ENCODE measurements at regions not wholly inside any gene's neighbourhood (a gene's known extent, or its start where the extent isn't known, plus 50 kb on each side); places are given as distances from the start of the nearest gene placed in this dataset.

DNA sequence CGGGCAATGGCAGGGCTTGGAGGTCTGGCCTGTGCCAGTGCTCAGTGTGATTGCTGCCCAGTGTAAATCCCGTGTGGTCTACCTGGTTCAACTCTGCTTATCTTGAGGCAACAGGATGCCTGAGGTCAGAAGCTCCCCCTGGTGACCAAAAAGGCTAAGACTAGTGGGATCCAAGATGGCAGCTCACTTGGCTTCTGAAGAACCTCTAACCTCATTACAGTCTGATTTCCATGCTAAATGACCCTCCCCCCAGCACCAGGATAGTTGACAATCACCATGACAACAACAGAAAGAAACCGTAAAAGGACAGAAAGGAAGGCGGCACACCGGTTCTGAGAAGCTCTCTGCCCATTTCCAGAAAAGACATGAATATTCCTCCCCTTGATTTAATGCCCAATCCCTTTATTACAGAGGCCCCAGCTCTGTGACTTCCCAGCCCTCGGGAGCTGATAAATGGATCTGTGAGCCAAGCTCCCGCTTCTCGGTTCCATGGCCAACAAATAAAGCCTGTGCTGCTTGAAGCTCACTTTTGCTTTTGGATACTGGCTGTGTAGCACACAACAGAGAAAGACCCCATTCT, 398.4 kb downstream of the CTTN start:
- no peak for DNase-seq (ENCODE audit: low read depth)

DNA sequence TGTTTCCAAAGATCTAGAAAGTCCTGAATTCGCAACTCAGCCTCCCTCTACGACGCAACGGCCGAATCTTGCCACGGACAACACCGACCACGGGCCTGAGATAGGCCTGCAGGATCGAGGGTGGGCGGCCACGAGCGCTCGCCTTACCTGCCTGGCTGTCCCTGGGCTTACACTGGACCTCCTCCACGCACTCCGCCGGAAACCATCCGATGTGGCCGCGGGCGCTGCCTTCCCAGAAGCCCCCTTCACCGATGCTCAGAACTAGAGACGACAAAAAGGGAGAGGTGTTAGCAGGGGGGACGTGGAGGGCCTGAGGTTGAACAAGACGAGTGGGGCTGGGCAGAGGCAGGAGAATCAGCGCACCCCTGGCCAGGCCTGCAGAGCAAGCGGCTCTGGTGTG, 400.0 kb downstream of the CTTN start:
- no peak for DNase-seq (ENCODE audit: low read depth)

DNA sequence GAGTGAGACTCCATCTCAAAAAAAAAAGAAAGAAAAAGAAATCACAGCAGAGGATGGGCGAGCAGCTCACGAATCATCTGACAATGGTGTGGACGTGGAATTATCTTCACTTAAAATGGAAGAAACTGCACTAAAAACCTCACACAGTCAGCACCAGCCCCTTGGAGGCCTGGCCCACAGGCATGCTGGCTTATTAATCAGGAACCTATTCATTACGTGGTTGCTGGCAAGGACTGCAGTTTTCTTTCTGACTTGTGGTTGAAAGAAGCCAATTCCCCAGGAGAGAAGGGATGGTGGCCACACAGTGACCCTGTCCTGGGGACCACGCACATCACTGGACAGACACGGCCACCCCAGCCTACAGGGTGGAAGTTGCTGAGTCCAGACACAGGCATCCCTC, 401.1 kb downstream of the CTTN start:
- DNase-seq (ENCODE audit: low read depth), result peak; percentile 17

DNA sequence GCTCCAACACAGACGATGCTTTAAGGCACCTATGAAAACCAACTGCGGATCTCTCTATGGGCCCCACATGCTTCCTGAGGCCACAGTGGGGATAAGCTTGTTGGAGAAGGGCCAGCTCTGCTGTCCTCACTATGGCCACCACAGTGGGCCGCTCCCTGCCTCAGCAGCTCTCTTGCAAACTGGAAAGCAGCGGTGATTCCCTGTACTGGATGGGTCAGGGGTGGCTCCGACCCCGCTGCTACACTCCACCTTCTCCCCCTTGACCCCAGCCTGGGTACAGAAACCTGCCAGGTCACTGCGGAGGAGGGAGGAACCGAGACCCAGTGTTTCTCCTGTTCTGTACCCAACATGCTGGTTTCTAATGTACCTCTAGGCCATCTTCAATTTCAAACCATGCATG, 403.9 kb downstream of the CTTN start:
- no peak for DNase-seq (ENCODE audit: low read depth)

DNA sequence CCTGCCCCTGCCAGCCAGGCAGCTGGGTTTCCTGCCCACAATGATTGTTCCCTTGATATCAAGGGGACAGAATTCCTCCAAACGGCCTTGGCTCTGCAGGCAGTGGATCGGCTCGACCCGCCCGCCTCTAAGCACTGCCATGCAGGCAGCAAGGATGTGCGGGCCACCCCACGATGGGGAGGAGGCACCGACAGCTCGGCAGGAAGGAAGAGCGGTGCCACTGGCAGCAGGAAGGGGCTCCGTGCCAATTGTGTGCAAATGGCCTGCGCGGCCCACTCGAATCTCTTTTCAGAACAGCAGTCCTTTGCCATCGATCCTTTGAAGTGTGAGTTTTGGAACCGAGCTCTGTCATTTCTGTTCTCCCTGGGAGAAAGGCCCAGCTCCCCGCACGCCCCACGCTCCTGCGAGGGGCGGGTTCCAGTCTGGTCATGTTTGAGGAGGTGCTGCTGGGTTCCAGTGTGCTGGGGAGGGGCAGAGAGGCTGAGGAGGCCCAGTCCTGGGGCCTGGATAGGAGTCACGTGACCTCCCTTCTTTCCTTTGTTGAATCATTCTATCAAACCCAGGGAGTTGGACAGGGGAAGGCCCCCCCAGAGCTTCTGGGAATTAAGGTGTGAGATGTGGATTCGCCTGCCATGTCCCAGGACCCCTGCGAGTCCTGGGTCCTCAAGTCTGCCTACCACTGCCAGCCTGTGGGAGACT, 406.0 kb downstream of the CTTN start:
- no peak for DNase-seq (ENCODE audit: low read depth)

DNA sequence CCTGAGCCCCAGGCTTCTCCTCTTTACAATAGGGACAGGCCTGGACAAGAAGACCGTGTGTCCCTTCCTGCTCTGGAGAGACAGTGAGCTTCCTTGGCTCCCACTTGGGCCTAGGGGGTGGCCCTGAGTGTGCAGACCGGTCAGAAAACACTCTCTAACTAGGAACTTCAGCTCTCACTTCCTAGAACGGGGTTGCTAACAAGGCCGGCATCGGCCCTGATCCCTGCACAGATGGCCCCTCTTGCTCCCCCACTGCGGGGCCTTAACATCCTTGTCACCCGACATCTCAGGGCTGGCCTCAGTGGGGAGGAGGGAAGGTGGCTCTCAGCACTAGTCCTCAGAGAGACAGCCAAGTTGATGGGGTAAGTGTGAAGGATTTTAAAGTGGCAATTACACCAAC, 406.9 kb downstream of the CTTN start:
- no peak for DNase-seq (ENCODE audit: low read depth)

DNA sequence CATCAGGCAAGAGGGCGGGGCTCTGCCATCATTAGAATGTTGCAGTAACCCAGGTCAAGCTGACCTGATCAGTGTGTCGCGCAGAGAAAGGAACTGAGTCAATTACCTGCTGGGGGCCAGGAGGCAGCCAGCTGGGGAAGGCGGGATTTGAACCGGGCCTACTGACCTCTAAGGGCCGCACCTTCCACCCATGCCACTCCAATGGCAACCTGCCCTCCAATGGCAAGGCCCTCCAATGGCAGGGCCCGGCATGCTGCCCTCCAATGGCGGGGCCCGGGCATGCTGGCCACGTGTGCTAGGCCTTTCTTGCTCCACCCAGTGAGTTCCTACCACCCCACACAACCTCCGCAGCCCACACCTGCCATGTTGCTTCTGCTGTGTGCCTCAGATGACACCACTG, 407.6 kb downstream of the CTTN start:
- DNase-seq (ENCODE audit: low read depth), result no peak

DNA sequence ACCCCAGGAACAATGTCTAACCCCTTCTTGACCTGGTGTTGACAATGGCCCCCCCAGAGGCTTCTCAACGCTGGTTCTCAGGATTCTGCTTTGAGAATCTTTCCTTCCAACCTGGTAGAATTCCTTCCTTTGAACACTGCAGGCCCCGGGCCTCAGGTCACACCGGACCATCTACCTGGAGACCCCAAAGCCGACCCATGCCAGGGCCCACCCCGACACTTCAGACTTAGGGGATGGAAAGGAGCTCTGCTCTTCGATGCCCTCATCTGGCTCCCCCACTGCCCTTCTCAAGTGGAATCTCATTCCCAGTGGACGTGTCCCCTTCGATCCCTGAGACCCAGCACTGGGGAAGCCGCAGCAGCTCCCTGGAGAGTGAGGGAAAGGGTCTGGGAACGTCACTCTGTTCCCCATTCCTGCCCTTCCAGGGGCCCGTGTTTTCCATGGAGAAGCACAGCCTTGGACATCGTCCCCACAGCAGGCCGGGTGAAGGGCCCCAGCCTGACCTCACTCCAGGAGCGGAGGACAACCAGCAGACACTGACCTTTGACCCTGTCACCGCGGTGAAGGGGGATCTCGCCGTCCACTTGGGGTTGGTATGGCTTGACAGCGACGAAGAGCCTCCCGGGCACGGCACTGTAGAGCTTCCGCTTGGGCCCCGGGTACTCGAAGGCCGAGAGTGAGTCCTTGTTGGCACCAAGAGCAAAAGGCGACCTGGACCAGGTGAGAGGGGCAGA, 408.3 kb downstream of the CTTN start:
- DNase-seq (ENCODE audit: low read depth), result no peak

DNA sequence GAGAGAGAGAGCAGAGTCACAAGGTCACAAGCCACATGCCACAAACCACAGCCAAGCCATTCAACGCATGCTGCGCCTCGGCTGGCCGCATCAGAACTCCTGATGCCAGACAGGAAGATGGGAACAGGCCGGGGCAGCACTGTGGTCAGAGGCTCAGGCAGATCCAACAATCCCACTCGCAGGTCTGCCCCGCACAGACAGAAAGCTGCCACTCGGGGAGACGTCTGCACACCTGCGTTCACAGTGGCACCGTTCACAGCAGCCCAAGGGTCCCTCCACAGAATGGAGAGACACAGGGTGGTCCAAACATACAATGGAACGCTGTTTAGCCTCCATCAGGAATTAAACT, 408.8 kb downstream of the CTTN start:
- DNase-seq (ENCODE audit: low read depth), result no peak

DNA sequence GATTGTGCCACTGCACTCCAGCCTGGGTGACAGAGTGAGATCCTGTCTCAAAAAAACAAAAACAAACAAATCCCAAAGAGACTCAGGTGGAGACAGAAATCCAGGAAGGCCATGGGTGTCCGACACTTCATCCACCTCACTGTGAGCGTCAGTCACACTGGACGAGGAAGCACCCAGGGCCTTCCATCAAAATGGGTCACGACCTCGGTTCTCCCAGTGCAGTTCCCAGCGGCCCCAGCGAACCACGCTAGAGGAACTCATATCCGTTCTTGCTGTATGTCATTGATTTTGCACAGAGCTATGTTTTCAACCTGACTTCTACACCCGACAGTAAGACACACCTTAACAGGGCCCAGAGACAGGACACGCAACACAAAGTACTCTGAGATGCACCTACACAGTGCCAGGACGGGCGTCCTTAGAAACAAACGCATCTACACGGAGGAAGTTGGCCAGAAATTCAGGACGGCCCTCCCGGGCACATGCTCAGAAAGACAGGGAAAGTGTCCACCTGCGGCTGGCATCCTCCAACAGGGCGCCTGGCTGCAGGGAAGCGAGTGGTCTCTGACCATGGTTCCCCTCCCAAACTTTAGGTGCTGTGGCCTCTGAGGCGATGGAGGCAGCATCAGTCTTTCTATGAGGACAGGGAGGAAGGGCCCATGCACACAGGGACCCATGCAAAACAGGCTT, 410.5 kb downstream of the CTTN start:
- no peak for DNase-seq (ENCODE audit: low read depth)

DNA sequence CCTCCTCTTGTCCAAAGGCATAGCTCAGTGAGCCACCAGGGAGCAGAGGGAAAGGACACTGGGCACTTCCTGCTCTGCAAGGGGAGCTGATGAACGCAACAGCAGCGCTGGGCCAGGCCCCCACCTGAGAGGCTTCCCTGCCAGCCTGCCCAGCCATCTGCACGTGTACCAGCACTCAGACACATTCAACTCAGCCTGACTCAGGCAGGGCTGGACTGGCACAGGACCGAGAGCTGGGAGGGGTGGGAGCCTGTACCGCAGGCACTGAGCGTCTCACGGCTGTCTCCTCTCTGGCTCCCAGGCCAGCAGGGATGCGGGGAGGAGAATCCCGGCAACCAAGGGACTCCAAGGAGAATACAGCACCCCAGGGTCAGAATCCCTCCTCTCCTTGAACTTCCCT, 411.8 kb downstream of the CTTN start:
- DNase-seq (ENCODE audit: low read depth), result no peak

DNA sequence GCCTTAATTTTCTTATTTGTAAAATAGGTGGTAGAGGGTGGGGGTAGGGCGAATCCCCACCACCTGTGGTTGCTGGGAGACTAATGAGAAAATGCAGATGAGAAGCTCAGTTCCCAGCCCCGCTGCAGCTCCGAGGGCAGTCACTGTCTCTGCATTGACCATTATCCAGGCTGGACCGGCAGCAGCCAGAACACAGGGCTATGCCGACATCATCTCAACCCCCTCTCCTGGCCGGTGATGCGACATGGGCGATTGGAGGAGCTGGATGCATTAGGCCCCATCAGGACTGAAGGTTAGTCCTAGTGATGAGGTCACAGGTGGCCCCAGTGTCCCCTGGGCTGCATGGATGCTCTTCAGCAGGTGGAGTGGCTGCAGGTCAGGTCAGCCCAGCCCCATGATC, 412.4 kb downstream of the CTTN start:
- no peak for DNase-seq (ENCODE audit: low read depth)

DNA sequence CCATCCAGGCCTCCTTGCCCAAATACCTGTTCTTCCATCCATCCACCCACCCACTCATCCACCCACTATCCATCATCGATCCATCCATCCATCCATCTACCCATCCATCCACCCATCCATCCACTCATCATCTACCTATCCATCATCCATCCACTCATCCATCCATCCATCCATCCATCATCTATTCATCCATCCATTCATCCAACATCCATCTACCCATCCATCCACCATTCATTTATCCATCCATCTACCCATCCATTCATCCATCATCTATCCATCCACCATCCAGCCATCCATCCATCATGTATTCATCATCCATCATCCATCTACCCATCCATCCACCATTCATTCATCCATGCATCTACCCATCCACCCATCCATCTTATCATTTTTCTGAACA, 413.2 kb downstream of the CTTN start:
- DNase-seq (ENCODE audit: low read depth), result no peak

DNA sequence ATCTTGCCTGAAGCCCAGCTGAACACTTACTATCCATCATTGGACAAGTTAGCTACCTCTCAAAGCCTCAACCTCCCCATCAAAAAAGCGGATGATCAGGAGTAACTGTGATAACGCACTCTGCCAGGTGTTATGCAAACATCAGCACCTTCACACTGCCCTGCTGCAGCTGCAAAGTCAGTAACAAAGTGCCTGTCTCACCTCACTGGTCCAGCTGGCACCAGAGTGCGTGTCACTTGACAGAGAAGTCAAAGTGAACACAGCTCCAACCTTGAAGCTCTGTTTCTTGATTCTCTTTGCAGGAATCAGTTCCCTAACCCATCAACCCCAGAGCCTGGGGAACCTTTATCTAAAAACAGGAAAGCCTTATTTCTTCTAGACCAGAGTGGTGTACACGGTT, 413.6 kb downstream of the CTTN start:
- no peak for DNase-seq (ENCODE audit: low read depth)

DNA sequence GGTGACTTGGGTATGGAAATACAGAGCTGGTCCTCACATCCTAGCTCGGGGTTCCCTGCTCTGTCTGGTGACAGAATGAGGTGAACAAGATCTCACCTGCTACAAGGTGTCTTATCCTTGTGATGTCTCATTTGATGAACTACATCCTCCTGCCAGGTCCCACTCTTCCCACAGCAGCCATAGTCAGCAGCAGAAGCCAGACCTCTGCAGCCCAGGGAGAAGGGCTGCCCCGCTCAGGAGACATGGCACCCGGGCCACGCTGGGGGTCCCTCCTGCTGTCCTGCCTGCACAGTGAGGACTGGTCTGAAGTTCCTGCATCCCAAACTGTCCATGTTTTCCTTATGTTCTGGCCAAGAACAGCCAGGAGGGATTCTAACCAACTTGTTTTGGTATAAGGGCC, 414.1 kb downstream of the CTTN start:
- no peak for DNase-seq (ENCODE audit: low read depth)

DNA sequence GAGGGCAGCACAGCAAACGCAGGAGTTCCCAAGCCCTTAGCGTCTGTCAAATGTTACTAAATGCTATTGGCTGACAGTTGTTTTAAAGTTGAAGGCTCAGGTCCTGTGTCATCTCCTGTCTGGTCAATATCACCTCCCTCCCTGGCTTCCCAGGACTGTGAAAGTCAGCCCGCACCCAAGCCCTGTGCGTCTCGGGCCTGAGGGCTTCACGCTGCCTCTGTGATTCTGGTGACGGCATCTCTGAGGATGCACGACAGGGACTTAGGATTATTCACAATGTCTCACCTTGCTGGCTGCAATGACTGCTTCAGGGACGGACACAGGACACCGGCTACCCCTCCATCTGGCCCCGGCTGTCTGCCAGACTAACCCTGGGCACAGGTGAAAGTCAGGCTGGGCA, 415.3 kb downstream of the CTTN start:
- DNase-seq (ENCODE audit: low read depth), result no peak

DNA sequence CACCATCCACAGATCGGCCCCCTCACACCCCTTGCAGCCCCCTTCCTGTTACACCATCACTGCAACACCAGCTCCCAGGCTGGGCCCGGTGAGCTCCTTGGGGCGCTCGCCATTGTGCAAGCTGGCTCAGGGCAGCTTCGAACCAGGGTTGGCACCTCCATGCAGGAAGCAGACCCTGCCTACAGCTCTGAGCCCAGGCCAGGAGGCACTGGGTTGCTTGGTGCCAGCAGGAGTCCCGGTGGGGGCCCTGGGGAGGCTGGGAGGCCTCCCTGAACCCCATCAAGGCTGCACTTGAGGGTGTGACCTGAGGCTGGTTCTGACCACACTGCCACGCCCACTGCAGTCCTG, 417.1 kb downstream of the CTTN start:
- DNase-seq (ENCODE audit: low read depth), result no peak

DNA sequence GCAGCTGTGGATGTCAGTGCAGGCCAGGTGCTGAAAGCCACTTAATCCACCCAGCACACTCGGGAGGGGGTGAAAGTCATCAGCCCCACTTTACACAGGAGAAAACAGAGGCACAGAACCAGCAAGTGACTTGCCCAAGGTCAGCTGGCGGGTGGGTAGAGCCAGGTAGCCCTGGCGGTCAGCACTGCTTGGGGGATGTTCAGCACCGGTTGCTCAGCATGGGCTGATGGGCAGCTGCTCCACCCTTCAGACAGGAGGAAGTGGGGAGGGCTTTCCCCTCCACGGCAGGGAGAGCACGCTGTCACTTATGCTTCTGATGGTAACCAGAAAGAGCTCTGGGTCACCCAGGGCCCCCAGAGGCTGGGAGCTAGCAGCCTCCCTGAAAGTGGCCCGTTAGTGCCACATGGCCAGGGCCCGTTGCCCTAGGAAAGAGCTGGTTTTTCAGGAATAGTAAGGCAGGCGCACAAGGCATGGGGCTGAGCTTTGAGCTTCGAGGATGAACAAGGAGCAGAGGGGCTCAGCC, 417.9 kb downstream of the CTTN start:
- no peak for DNase-seq (ENCODE audit: low read depth)

DNA sequence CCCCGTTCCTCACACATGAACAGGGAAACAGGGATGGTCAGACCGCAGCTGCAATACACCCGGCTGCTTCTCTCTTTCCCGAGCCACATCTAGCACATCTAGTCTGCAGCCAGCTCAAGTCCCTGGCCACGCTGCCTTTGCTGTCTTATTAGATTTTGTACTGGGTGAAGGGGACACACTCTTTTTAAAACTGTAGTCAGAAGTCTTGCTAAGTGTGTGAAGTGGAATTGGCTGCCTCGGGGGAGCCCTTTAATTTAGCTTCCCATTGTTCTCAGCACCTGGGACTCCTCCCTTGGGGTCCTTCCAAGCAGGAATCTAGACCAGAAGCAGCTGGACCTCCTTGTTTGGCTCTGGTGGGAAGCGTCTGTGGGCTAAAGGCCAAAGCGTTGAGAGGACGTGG, 420.0 kb downstream of the CTTN start:
- DNase-seq (ENCODE audit: low read depth), result no peak

DNA sequence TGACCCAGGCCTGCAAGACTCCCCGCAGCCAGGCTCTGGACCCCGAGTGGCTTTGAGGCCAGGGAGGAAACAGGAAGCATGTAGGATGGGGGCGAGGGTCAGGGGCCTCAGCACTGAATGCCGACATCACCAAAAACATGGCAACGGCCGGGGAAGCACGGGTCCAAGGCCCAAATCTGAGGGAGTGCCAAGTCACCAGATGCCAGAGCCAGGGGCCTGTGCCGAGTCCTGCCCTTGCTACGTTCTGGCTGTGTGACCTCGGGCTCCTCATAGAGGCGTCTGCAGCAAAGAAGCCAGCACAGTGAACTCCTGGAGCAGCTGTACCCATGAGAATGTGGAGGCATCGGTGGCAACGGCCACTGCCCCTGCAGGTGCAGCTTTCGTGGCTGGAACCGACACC, 420.7 kb downstream of the CTTN start:
- no peak for DNase-seq (ENCODE audit: low read depth)

DNA sequence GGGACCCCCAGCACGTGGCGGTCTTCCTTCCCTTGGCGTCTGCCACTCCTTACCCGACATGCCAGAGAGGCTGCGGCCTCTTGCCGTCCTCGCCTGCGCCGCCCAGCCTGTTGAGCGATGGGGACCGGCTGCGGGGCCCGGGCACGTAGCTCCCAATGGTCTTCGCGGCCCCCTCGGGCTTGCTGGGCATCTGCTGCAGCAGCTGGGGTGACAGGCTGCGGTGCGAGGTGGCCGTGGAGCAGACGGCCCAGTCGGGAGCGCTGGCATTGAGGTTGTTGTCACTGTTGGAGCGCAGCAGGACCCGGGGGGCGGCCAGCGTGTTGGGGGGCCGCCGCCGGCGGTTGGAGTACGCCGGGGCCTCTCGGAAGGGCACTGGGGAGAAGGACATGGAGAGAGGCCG, 422.0 kb downstream of the CTTN start:
- DNase-seq (ENCODE audit: low read depth), result no peak

DNA sequence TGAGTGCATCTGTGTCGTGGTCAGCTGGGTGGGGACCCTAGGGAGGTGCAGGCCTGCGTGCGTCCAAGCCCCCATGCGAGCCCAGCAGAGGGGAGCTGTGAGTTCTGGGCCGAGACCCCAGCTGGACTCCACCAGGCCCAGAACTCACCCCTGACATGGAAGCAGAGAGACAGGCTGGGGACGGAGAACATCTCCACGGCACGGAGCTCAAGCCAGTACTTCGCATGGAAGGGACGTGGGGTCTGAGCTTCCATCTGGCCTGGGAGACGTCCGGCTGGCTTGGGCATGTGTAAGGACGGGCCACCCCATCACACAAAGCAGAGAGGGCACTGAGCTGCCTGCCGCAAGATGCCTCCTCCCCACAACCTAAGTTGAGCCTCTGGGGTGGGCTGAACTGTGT, 422.4 kb downstream of the CTTN start:
- DNase-seq (ENCODE audit: low read depth), result no peak

DNA sequence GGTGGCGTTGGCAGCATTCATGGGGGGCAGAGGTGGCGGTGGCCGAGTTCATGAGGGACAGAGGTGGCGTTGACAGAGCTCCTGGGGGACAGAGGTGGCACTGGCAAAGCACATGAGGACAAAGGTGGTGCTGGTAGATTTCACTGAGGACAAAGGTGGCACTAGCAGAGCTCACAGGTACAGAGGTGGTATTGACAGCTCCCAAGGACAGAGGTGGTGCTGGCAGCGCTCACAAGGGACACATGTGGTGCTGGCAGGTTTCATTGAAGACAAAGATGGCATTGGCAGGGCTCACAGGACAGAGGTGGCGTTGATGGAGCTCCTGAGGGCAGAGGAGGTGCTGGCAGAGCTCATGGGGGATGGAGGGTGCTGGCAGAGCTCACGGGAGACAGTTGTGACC, 425.4 kb downstream of the CTTN start:
- DNase-seq (ENCODE audit: low read depth), result no peak

Data from fibroblast of gingiva (primary cell).